ENCODE measurements at regions not wholly inside any gene's neighbourhood (a gene's known extent, or its start where the extent isn't known, plus 50 kb on each side); places are given as distances from the start of the nearest gene placed in this dataset.

- no peak for DNase-seq (ENCODE audit: extremely low read depth, low read depth)
- no peak overlapping the region for H3K4me3 ChIP-seq (replicated peaks; ENCODE audit: low read depth, low read length)
- TF ChIP-seq CTCF (IDR thresholded peaks at IDR 0.05; ENCODE audit: low read depth, low read length, missing control alignments) = no peak
Observed at GRCh38 chr2:199607914-199608313, 150.2 kb upstream of the SATB2 start.

GRCh38 chr2:199606193-199606780 lies 148.5 kb upstream of the SATB2 start:
- H3K4me3 ChIP-seq (replicated peaks; ENCODE audit: low read depth, low read length) = no peak overlapping the region
- DNase-seq (ENCODE audit: extremely low read depth, low read depth) = no peak
- TF ChIP-seq CTCF (IDR thresholded peaks at IDR 0.05; ENCODE audit: low read depth, low read length, missing control alignments) = peak; percentile 35

- H3K4me3 ChIP-seq (replicated peaks; ENCODE audit: low read depth, low read length) = no peak overlapping the region
- DNase-seq (ENCODE audit: extremely low read depth, low read depth) = peak; percentile 3
- no peak for TF ChIP-seq CTCF (IDR thresholded peaks at IDR 0.05; ENCODE audit: low read depth, low read length, missing control alignments)
Observed at GRCh38 chr2:199603721-199604291, 146.1 kb upstream of the SATB2 start.

GRCh38 chr2:199602896-199603717 lies 145.4 kb upstream of the SATB2 start:
- no peak overlapping the region for H3K4me3 ChIP-seq (replicated peaks; ENCODE audit: low read depth, low read length)
- no peak for DNase-seq (ENCODE audit: extremely low read depth, low read depth)
- no peak for TF ChIP-seq CTCF (IDR thresholded peaks at IDR 0.05; ENCODE audit: low read depth, low read length, missing control alignments)

GRCh38 chr2:199602271-199602895 lies 144.6 kb upstream of the SATB2 start:
- H3K4me3 ChIP-seq (replicated peaks; ENCODE audit: low read depth, low read length) = no peak overlapping the region
- no peak for TF ChIP-seq CTCF (IDR thresholded peaks at IDR 0.05; ENCODE audit: low read depth, low read length, missing control alignments)
- no peak for DNase-seq (ENCODE audit: extremely low read depth, low read depth)

GRCh38 chr2:199596549-199596948 lies 138.8 kb upstream of the SATB2 start:
- peak; percentile 60 for TF ChIP-seq CTCF (IDR thresholded peaks at IDR 0.05; ENCODE audit: low read depth, low read length, missing control alignments)
- no peak overlapping the region for H3K4me3 ChIP-seq (replicated peaks; ENCODE audit: low read depth, low read length)
- DNase-seq (ENCODE audit: extremely low read depth, low read depth) = no peak
